ENCODE measurements at regions not wholly inside any gene's neighbourhood (a gene's known extent, or its start where the extent isn't known, plus 50 kb on each side); places are given as distances from the start of the nearest gene placed in this dataset.

DNA sequence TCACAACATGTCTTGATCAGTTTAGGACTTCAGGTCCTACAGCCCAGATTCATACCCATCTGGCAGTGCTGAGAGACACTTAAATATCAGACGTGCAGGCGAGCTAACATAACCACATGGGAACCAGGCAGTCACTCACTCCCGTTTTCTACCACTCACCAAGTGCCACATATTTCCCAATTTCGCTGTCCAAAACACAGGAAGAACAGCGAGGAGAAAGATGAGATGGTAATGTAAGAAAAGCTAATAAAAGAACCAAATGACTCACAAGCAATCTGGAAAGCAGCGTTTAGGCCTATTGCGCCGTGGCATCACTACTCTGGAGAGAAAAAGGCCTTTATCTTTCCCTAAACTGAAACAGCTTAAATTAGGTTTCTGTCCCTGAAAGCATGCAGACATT, 647.8 kb upstream of the SLC39A10 start:
- Histone ChIP-seq H3K27ac (ENCODE audit: low read length) (no peak overlapping the region), H3K4me1 (ENCODE audit: low read length) (no peaks in the 10 kb centered on the region), H4K20me1 (ENCODE audit: insufficient read depth, low read length) (no peaks in the 10 kb centered on the region), H3K79me2 (ENCODE audit: low read length) (no peaks in the 10 kb centered on the region), H3K4me2 (ENCODE audit: low read length) (no peak overlapping the region), H3K9me3 (ENCODE audit: insufficient read depth, low read length) (no peaks in the 10 kb centered on the region), H3K36me3 (replicated peaks; ENCODE audit: low read depth, low read length) (no peaks in the 10 kb centered on the region), H2AFZ (ENCODE audit: low read depth, low read length) (no peak overlapping the region), H3K9ac (ENCODE audit: low read length) (no peak overlapping the region), H3K27me3 (ENCODE audit: low read depth, low read length) (no peaks in the 10 kb centered on the region), H3K4me3 (ENCODE audit: low read length) (no peak overlapping the region)
- no peak for TF ChIP-seq EZH2phosphoT487 (IDR thresholded peaks at IDR 0.05; ENCODE audit: low read depth)
- TF ChIP-seq CTCF (IDR thresholded peaks at IDR 0.05; ENCODE audit: low read depth, low read length) = no peak

DNA sequence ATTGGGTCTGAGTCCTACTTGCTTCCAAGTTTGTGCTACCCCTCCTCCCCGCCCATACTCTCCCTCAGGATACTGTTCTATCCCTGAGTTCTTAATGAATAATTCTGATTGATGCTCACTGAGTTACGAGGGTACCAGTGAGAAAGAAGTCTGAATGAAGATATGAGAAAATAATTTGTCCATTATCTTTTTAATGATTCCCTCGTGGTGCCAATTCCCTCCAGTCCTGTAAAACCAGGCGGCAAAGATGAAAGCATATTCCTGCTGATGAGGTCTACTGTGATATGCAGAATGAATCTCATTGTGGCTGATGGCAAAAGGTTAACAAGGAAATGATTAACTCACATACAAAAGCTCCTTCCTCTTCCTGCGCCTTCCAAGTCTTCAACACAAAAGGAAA, 650.2 kb upstream of the SLC39A10 start:
- Histone ChIP-seq H4K20me1 (ENCODE audit: insufficient read depth, low read length) (no peaks in the 10 kb centered on the region), H3K9ac (ENCODE audit: low read length) (no peak overlapping the region), H3K4me1 (ENCODE audit: low read length) (no peaks in the 10 kb centered on the region), H3K9me3 (ENCODE audit: insufficient read depth, low read length) (no peaks in the 10 kb centered on the region), H3K4me3 (ENCODE audit: low read length) (no peak overlapping the region), H3K36me3 (replicated peaks; ENCODE audit: low read depth, low read length) (no peaks in the 10 kb centered on the region), H3K79me2 (ENCODE audit: low read length) (no peaks in the 10 kb centered on the region), H2AFZ (ENCODE audit: low read depth, low read length) (no peak overlapping the region), H3K27ac (ENCODE audit: low read length) (no peak overlapping the region), H3K27me3 (ENCODE audit: low read depth, low read length) (no peaks in the 10 kb centered on the region), H3K4me2 (ENCODE audit: low read length) (no peak overlapping the region)
- TF ChIP-seq CTCF (IDR thresholded peaks at IDR 0.05; ENCODE audit: low read depth, low read length) = no peak
- TF ChIP-seq EZH2phosphoT487 (IDR thresholded peaks at IDR 0.05; ENCODE audit: low read depth) = no peak

DNA sequence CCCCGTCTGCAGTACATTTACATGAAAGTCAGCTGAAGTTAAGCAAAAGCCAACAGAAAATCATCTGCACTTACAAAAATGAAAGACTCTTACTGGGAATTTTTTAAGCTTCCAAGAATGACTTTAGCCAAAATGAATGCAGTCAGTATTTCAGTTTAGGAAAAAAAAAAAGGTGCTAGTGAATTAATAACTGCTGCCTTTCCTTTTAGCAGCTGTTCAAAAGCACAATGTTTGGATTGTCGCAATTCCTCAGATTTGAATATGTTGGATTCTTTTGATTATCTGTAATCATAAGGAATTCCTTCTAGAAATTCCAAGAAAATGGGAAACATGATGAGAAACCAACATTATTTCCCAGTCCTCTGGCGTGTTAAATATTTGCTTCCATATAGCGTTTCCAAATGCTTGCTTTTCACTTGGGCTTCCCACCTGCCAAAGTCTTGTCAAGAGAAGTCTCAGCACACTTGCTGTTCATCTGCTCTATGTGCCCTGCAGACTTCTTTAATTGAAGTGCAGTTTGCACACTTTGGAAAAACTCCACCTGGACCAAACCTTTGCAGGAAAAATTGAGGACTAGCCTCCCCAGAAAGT, 653.0 kb upstream of the SLC39A10 start:
- H3K27me3 ChIP-seq (ENCODE audit: low read depth, low read length) = no peaks in the 10 kb centered on the region
- H3K4me3 ChIP-seq (ENCODE audit: low read length) = no peak overlapping the region
- TF ChIP-seq EZH2phosphoT487 (IDR thresholded peaks at IDR 0.05; ENCODE audit: low read depth) = no peak
- no peak for TF ChIP-seq CTCF (IDR thresholded peaks at IDR 0.05; ENCODE audit: low read depth, low read length)
- no peak overlapping the region for H3K4me2 ChIP-seq (ENCODE audit: low read length)
- H3K36me3 ChIP-seq (replicated peaks; ENCODE audit: low read depth, low read length) = no peaks in the 10 kb centered on the region
- no peak overlapping the region for H3K27ac ChIP-seq (ENCODE audit: low read length)
- no peak overlapping the region for H3K9ac ChIP-seq (ENCODE audit: low read length)
- no peaks in the 10 kb centered on the region for H3K79me2 ChIP-seq (ENCODE audit: low read length)
- no peaks in the 10 kb centered on the region for H4K20me1 ChIP-seq (ENCODE audit: insufficient read depth, low read length)
- no peaks in the 10 kb centered on the region for H3K4me1 ChIP-seq (ENCODE audit: low read length)
- H2AFZ ChIP-seq (ENCODE audit: low read depth, low read length) = no peak overlapping the region
- H3K9me3 ChIP-seq (ENCODE audit: insufficient read depth, low read length) = no peaks in the 10 kb centered on the region

DNA sequence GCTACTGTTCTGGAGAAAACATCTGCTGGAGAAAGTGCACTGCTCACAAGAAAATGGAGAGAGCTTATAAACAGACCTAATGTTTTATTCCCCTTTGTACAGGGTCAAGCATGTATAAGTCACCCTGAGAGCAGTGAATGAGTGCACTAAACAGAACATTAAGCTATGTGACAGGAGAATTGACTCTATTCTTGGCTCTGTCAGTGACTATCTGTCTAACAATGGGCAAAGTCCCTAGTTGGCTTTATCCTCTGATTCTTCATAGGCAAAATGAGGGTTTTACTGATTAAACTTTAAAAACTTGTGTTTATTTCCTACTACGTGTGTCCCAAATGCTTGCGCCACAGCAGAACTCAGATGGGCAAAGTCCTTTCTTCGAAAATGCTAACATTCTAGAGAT, 655.1 kb upstream of the SLC39A10 start:
- TF ChIP-seq EZH2phosphoT487 (IDR thresholded peaks at IDR 0.05; ENCODE audit: low read depth) (no peak), CTCF (IDR thresholded peaks at IDR 0.05; ENCODE audit: low read depth, low read length) (no peak)
- no peaks in the 10 kb centered on the region for H3K79me2 ChIP-seq (ENCODE audit: low read length)
- no peak overlapping the region for H3K4me2 ChIP-seq (ENCODE audit: low read length)
- no peak overlapping the region for H3K27ac ChIP-seq (ENCODE audit: low read length)
- H3K36me3 ChIP-seq (replicated peaks; ENCODE audit: low read depth, low read length) = no peaks in the 10 kb centered on the region
- no peaks in the 10 kb centered on the region for H3K27me3 ChIP-seq (ENCODE audit: low read depth, low read length)
- no peaks in the 10 kb centered on the region for H3K9me3 ChIP-seq (ENCODE audit: insufficient read depth, low read length)
- H3K4me3 ChIP-seq (ENCODE audit: low read length) = no peak overlapping the region
- H4K20me1 ChIP-seq (ENCODE audit: insufficient read depth, low read length) = no peaks in the 10 kb centered on the region
- no peak overlapping the region for H3K9ac ChIP-seq (ENCODE audit: low read length)
- H3K4me1 ChIP-seq (ENCODE audit: low read length) = no peaks in the 10 kb centered on the region
- H2AFZ ChIP-seq (ENCODE audit: low read depth, low read length) = no peak overlapping the region
